Adrenal gland (tissue), 5 donors: ENCODE measurements at regions not wholly inside any gene's neighbourhood (a gene's known extent, or its start where the extent isn't known, plus 50 kb on each side); places are given as distances from the start of the nearest gene placed in this dataset.

Experiments used
- POLR2A ChIP-seq, 2 donors: fragments of 450-650 bp; IDR thresholded peaks; one replicate each; pipeline ENCODE4 v1.6.1; 2017; ENCODE audit warnings: antibody characterized with exemption in 2 of 2, mild to moderate bottlenecking in 2 of 2, moderate library complexity in 1 of 2
- TF ChIP-seq, protein P1 (sequence below), 6 experiments: fragments of 450-650 bp in 4 of 6; fragments of 200-600 bp in 2 of 6; sonication (generic) in 1 of 6; IDR thresholded peaks; 1 replicate in 5 of 6; 2 replicates in 1 of 6; pipeline versions ENCODE4 v1.5.1 to v1.8.0; 2016 to 2021; ENCODE audit warnings: antibody characterized with exemption in 6 of 6, mild to moderate bottlenecking in 2 of 6, moderate library complexity in 1 of 6
- donor health status: DM: no; HTN: no; CAD: no.

DNA sequence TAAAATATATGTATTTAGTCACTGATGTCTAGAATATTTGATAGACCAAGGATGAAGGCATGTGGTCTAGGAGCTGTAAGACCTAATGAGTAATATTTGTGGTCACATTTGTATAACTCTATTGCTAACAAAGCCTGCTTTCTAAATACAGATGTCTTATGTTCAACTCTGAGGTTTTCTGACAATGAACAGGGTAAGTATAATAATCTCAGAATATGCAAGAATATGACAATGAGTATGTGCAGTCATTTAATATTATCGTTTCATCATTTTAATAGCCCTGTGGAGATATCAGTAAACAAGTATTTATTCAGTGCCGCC is 389.6 kb downstream of the LRIG3 start:
- TF ChIP-seq, protein P1, sequence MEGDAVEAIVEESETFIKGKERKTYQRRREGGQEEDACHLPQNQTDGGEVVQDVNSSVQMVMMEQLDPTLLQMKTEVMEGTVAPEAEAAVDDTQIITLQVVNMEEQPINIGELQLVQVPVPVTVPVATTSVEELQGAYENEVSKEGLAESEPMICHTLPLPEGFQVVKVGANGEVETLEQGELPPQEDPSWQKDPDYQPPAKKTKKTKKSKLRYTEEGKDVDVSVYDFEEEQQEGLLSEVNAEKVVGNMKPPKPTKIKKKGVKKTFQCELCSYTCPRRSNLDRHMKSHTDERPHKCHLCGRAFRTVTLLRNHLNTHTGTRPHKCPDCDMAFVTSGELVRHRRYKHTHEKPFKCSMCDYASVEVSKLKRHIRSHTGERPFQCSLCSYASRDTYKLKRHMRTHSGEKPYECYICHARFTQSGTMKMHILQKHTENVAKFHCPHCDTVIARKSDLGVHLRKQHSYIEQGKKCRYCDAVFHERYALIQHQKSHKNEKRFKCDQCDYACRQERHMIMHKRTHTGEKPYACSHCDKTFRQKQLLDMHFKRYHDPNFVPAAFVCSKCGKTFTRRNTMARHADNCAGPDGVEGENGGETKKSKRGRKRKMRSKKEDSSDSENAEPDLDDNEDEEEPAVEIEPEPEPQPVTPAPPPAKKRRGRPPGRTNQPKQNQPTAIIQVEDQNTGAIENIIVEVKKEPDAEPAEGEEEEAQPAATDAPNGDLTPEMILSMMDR (IDR thresholded peaks at IDR 0.05), result no peak
- TF ChIP-seq POLR2A (IDR thresholded peaks at IDR 0.05), result no peak
